Right lobe of liver (tissue), 6 donors: ENCODE measurements at regions not wholly inside any gene's neighbourhood (a gene's known extent, or its start where the extent isn't known, plus 50 kb on each side); places are given as distances from the start of the nearest gene placed in this dataset.

Experiments
- ATAC-seq, 4 donors: fragments of 200-7000 bp; cut with Tn5 transposase; one replicate each; pipeline ENCODE4 v1.9.1; 2020; ENCODE audit warnings: mild to moderate bottlenecking in 4 of 4, moderate library complexity in 4 of 4
- DNase-seq, 3 donors: peaks; one replicate each; pipeline ENCODE4 v3.0.0-alpha.2; 2020
- H3K27ac ChIP-seq, 3 donors: fragments of 200-600 bp; one replicate each; pipeline ENCODE4 v1.8.0; 2022
- H3K27me3 ChIP-seq, 2 donors: fragments of 200-600 bp; one replicate each; pipeline ENCODE4 v1.8.0; 2022
- H3K36me3 ChIP-seq, 4 donors: fragments of 200-600 bp; sonication (generic) in 1 of 4; one replicate each; pipeline versions ENCODE4 v1.5.1 to v1.8.0; 2017 to 2022; ENCODE audit warnings: control low read depth in 1 of 4
- H3K4me1 ChIP-seq, 4 donors: fragments of 200-600 bp; sonication (generic) in 1 of 4; one replicate each; pipeline versions ENCODE4 v1.5.1 to v1.8.0; 2017 to 2022; ENCODE audit warnings: control low read depth in 1 of 4
- H3K4me3 ChIP-seq, 3 donors: fragments of 200-600 bp; one replicate each; pipeline ENCODE4 v1.8.0; 2022
- H3K9me3 ChIP-seq, 4 donors: fragments of 200-600 bp; sonication (generic) in 1 of 4; one replicate each; pipeline versions ENCODE4 v1.5.1 to v1.8.0; 2017 to 2022; ENCODE audit warnings: control low read depth in 1 of 4
- POLR2A ChIP-seq: fragments of 450-650 bp; IDR thresholded peaks from one replicate; pipeline ENCODE4 v1.6.1; 2017; ENCODE audit warnings: antibody characterized with exemption, mild to moderate bottlenecking
- WGBS: methylation state at CpG from one replicate; pipeline ENCODE4 v1.1.6; 2018; ENCODE audit warnings: low coverage, low lambda C conversion rate; ENCODE audit not compliant: insufficient coverage; ENCODE audit errors: missing lambda C conversion rate; 5-methylcytosine and 5-hydroxymethylcytosine counted together
- intact Hi-C, 2 donors: fragments of 100-400 bp; cut with DNase I; formaldehyde crosslinking; loops; one replicate each; pipeline versions ENCODE4 v1.11.2 to v1.14.1; 2022
- TF ChIP-seq, protein P1 (sequence below), 4 donors: fragments of 200-600 bp in 3 of 4; fragments of 450-650 bp in 1 of 4; IDR thresholded peaks; one replicate each; pipeline versions ENCODE4 v1.5.1 to v1.8.0; 2016 to 2022; ENCODE audit warnings: antibody characterized with exemption in 4 of 4, mild to moderate bottlenecking in 2 of 4
- donor health status: DM: no; HTN: yes; CAD: no.
- donor health status: DM: no; HTN: no; CAD: no.
- donor health status: DM: no; HTN: no; CAD: no.
- donor health status: DM: no; HTN: yes; CAD: no.
- donor health status: DM: no; HTN: yes; CAD: no.

DNA sequence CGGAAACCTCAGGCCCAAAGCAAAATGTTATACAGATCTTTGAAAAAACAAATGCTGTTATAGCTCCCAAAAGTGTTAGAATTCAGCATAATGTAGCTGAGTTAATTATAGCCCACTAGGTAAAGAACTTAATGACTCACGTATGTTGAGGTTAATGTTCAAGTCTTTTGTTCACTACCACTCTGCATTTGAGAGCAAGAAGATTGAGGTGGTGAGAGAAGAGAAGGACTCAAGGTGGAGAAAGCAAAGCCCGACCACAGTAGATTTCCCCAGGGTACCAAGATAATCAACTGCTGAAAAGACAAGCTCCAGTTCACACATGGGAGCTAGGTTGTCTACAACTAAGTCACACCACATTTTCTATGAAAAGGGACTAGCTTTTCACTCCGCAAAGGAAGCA lies 480.2 kb downstream of the DTHD1 start:
- WGBS = 61% methylated on average over 4 of the region's 4 CpGs
- intact Hi-C loops = no loop called here
- TF ChIP-seq POLR2A = no peak
- TF ChIP-seq, protein P1, sequence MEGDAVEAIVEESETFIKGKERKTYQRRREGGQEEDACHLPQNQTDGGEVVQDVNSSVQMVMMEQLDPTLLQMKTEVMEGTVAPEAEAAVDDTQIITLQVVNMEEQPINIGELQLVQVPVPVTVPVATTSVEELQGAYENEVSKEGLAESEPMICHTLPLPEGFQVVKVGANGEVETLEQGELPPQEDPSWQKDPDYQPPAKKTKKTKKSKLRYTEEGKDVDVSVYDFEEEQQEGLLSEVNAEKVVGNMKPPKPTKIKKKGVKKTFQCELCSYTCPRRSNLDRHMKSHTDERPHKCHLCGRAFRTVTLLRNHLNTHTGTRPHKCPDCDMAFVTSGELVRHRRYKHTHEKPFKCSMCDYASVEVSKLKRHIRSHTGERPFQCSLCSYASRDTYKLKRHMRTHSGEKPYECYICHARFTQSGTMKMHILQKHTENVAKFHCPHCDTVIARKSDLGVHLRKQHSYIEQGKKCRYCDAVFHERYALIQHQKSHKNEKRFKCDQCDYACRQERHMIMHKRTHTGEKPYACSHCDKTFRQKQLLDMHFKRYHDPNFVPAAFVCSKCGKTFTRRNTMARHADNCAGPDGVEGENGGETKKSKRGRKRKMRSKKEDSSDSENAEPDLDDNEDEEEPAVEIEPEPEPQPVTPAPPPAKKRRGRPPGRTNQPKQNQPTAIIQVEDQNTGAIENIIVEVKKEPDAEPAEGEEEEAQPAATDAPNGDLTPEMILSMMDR (IDR thresholded peaks at IDR 0.05) = no peak
- no peak overlapping the region for H3K4me3 ChIP-seq
- no peaks in the 10 kb centered on the region for H3K4me1 ChIP-seq
- H3K27ac ChIP-seq = no peak overlapping the region
- ATAC-seq (no peak), DNase-seq (no peak)
- H3K27me3 ChIP-seq = no peaks in the 10 kb centered on the region
- H3K36me3 ChIP-seq = no peaks in the 10 kb centered on the region
- no peaks in the 10 kb centered on the region for H3K9me3 ChIP-seq

DNA sequence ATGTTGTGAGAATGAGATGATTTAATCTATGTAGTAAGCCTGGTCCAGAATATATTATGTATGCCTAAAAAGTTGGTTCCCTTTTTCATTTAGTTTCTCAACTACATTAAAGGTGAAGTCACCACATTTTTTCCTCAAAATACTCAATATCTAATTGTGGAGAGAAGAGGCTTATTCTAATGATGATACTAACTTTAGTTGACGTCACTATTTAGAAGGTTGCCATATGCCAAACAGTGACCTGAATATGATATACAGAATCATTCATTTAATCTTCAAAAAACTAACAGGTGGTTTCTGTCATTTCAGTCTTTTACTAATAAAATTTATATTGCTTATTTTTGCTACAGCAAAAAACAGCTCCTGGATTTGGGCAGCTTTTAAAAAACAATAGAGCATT lies 480.7 kb upstream of the NWD2 start:
- H3K4me1 ChIP-seq = no peaks in the 10 kb centered on the region
- intact Hi-C loops = no loop called here
- 44% methylated on average over 1 of the region's 1 CpG for WGBS
- no peak for ATAC-seq
- TF ChIP-seq POLR2A = no peak
- TF ChIP-seq, protein P1 (IDR thresholded peaks at IDR 0.05) = no peak
- H3K36me3 ChIP-seq = no peaks in the 10 kb centered on the region
- no peak overlapping the region for H3K27ac ChIP-seq
- no peaks in the 10 kb centered on the region for H3K27me3 ChIP-seq
- H3K9me3 ChIP-seq = no peaks in the 10 kb centered on the region
- no peak overlapping the region for H3K4me3 ChIP-seq
- no peak for DNase-seq

DNA sequence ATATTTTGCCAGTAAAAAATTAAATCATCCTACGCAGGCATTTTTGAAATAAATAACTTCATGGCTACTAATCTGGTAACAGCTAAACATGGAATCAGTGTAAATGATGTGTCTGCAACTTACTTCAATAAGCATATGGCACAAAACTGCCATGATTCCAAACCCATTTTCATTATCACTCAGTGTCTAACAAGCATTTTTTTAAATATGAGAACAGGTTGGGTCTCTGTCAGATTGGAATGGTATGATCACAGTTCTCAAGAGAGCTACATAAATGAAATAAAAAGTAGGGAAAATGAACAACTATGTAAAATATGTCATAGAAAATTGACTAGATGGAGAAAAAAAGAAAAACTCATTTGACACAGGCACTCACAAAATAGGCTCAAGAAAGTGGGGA lies 476.9 kb upstream of the NWD2 start:
- ATAC-seq = no peak
- no peak for DNase-seq
- TF ChIP-seq POLR2A = no peak
- TF ChIP-seq, protein P1 (IDR thresholded peaks at IDR 0.05) = no peak
- no peaks in the 10 kb centered on the region for H3K9me3 ChIP-seq
- intact Hi-C loops = no loop called here
- no peak overlapping the region for H3K27ac ChIP-seq
- WGBS = 52% methylated on average over 1 of the region's 1 CpG
- no peaks in the 10 kb centered on the region for H3K4me1 ChIP-seq
- H3K36me3 ChIP-seq = no peaks in the 10 kb centered on the region
- no peak overlapping the region for H3K4me3 ChIP-seq
- H3K27me3 ChIP-seq = no peaks in the 10 kb centered on the region

DNA sequence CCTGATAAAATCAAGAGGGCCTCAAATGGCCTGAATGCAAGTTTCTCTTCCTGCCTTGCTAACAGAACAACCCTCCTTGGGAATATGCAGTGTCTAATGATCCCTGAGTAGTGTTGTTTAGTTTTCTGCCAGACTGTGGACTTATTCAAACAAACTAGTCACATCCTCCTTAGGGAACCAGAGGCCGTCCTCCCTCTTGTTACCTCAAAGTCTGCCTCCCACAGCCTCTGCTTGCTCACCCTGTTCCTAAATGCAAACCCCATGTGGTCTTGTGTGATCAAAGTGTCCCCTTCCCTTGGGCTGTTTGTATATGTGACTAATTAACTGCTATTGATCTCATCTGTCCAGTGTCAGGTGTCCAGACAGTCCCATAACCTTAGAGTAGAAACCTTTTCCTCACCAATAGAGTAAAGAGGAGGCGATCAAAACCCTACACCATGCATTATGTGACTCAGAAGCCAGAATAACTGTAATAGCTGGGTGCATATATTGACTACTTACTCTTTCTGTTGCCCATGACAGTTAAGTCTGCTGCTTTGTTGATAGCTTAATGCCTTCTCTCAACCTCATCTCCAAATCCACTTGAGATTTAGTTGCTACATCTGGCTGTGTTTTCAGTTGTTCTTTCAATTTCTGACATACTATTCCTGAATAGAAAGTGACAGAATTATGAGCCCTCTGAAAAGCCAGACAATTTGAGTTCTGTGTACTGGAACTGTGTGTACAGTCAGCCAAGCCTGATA lies 473.0 kb upstream of the NWD2 start:
- no peaks in the 10 kb centered on the region for H3K4me1 ChIP-seq
- H3K9me3 ChIP-seq = no peaks in the 10 kb centered on the region
- intact Hi-C loops = no loop called here
- TF ChIP-seq POLR2A = no peak
- TF ChIP-seq, protein P1 (IDR thresholded peaks at IDR 0.05) = no peak
- no peak overlapping the region for H3K27ac ChIP-seq
- no peak overlapping the region for H3K4me3 ChIP-seq
- ATAC-seq (no peak), DNase-seq (no peak)
- no peaks in the 10 kb centered on the region for H3K27me3 ChIP-seq
- 38% methylated on average over 2 of the region's 2 CpGs for WGBS
- no peaks in the 10 kb centered on the region for H3K36me3 ChIP-seq

DNA sequence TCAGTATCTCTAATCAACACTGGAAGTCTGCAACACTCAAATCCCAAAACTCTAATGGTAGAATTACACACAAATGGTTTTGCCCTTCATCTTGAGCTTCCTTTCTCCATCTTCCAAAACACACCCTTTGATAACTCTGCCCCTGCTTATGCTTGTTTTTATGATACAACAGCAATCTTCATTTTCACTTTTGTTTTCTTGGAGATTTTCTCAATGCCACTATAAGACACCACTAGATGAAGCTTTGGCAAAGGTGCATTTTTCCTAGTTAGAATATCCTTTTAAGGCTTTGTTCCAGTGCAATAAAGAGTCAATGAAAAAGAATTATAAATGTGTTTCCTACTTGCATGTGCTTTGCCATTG lies 472.4 kb upstream of the NWD2 start:
- intact Hi-C loops = no loop called here

More for the DNA sequence above, 472.4 kb upstream of the NWD2 start:
- no peaks in the 10 kb centered on the region for H3K36me3 ChIP-seq
- no peaks in the 10 kb centered on the region for H3K9me3 ChIP-seq
- no peaks in the 10 kb centered on the region for H3K27me3 ChIP-seq
- DNase-seq (no peak), ATAC-seq (no peak)
- no peak for TF ChIP-seq POLR2A
- TF ChIP-seq, protein P1 (IDR thresholded peaks at IDR 0.05) = no peak
- no peaks in the 10 kb centered on the region for H3K4me1 ChIP-seq
- H3K27ac ChIP-seq = no peak overlapping the region
- H3K4me3 ChIP-seq = no peak overlapping the region
